ENCODE measurements at regions not wholly inside any gene's neighbourhood (a gene's known extent, or its start where the extent isn't known, plus 50 kb on each side); places are given as distances from the start of the nearest gene placed in this dataset.
"Not testable (repeated sequence)": the region's sequence is repeated elsewhere in the genome, so short reads cannot be mapped to it uniquely, and the experiment has no call there.

DNA sequence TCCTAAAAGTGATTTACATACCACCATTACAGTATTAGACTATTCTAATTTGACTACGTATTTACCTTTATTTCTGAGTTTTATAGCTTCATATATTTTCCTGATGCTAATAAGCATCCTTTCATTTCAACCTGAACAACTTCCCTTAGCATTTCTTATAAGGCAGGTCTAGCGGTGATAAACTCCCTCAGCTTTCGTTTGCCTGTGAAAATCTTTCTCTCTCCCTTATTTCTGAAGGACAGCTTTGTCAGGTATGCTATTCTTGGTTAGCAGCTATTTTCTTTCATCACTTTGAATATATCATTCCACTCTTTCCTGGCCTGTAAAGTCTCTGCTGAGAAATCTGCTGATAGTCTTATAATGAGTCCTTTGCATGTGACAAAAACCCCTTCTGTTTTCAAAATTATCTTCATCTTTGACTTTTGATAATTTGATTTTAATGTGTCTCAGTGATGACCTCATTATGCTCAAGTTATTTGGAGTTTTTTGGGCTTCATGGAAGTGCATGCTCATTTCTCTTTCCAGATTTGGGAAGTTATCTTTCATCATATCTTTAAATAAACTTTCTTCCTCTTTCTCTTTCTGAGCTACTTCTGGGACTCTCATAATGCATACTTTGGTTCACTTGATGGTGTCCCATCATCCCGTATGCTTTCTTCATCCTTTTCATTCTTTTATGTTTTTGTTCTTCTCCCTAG is 285.4 kb upstream of the PMFBP1 start:
- DNase-seq (ENCODE audit: low read depth, low spot score): no peak

DNA sequence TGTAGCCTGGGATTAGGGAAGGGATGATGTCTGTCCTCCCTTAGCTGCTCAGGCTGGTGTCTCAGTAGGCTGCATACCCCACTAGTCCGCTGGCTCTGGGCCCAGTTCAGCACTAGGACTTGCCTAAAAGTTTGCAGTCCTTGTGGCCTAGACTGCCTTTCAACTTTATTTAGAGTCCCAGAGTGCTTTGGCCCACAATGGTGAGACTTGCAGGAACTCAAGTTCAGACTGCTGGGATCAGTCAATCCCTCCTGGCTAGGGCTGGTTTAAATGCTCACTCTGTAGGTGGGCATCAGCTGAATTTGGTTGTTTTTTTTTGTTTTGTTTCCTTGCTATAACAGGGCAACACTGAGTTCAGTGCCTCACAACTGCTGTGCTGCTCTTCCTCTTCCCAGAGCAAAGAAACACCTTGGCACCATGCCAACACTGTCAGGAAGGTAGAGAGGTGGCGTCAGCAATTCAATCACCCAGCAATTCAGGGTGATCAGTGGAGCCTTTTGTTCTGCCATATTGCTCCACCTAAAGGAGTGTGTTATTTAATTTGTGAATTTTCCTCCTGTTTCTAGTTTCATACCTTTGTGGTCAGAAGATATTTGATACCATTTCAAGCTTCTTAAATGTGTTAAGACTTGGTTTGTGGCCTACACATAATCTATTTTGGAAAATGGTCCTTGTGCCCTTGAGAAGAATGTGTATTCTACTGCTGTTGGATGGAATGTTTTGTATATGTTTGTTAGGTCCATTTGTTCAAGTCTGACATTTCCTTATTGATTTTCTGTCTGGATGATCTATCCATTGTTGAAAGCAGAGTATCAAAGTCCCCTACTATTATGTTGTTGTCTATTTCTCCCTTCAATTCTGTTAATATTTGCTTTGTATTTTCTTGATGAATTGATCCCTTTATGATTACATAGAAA is 284.0 kb upstream of the PMFBP1 start:
- DNase-seq (ENCODE audit: low read depth, low spot score): peak; percentile 7

- not testable (repeated sequence) for DNase-seq (ENCODE audit: low read depth, low spot score)
Measured at GRCh38 chr16:72453856-72454255, 281.9 kb upstream of the PMFBP1 start.

DNA sequence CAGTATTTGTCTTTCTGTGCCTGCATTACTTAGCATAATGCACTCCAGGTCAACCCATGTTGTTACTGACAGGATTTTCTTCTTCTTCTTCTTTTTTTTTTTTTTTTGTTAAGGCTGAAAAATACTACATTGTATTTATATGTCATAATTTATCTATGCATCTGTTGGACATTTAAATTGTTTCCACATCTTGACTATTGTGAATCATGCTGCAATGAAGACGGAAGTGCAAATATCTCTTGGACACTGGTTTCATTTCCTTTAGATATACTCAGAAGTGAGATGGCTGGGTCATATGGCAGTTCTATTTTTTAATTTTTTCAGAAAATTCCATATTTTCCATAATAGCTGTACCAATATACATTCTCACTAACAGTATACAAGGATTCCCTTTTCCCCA is 272.7 kb upstream of the PMFBP1 start:
- DNase-seq (ENCODE audit: low read depth, low spot score): no peak

DNA sequence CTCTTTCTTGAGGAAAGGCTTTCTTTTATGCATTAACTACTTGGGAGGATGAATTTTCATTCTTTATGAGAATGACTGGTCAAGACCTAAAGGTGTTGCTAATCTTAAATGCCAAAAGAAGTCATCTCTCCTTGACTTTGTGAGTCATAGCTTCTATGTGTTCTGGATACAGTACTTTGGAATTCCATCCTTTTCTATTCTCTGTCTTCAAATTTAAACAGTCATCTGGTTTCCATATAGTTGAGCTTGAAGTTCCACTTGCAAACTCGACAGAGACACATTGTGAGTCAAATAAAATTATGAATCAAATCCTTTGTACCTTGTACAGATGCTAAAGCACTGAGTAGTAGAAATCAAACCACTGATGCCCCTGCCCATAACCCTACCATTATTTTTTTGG is 271.9 kb upstream of the PMFBP1 start:
- DNase-seq (ENCODE audit: low read depth, low spot score): no peak

DNA sequence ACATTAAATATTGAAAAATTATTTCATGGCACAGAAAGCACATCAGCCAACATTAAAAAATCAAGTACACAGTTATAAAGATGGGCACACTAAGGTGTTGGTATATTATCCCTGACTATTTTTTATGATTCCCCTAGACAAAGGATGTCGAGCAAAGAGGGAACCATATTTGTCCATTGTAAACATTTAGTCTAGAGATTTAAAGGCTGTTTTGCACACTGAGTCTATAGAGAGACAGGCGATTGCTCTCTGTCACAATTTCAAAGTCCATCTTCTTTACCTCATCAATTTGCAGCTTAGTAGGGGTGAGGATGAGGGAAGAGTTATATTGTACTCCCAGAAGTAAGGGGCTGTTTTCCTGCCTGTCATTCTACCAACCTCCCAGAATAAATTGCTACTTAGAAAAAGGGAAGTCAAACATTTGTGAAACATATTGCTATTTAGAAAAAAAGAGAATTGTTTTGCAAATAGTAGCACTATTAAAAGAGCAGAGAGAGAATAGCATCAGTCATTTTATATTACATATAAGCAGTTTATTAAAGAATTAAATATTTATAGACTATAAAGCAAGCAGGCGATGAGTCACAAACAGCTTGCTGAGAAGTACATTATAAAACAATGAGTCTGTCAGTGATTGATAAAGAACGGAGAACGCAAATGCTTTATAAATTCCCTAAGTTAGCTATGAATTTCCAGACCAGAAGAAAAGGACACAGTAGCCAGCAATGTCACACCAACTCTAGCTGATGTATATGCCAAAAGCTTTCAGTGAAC is 270.6 kb upstream of the PMFBP1 start:
- no peak for DNase-seq (ENCODE audit: low read depth, low spot score)

GRCh38 chr16:72437891-72438290 is 265.9 kb upstream of the PMFBP1 start:
- DNase-seq (ENCODE audit: low read depth, low spot score): no peak

GRCh38 chr16:72434159-72434558 is 262.2 kb upstream of the PMFBP1 start:
- peak; percentile 57 for DNase-seq (ENCODE audit: low read depth, low spot score)

DNA sequence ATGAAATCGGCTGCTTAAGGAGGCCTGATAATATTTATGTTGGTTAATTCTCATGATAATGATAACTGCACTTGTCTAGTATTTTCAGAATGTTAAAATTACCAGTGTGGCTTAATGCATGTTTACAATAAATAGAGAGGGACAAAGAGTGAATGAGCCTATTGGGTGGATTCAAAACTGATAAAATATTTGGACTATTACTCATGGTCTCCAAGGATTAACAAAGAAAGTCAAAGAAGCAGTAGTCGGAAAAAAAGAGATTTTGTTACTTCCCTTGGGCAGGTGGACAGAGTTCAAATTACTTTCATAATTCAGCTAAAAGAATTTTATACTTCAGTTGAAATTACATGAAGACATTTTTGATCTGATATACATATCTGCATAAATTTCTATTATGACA is 258.2 kb upstream of the PMFBP1 start:
- peak; percentile 5 for DNase-seq (ENCODE audit: low read depth, low spot score)

- peak; percentile 5 for DNase-seq (ENCODE audit: low read depth, low spot score)
Measured at GRCh38 chr16:72429671-72430081, 257.7 kb upstream of the PMFBP1 start.

GRCh38 chr16:72428681-72429376 is 256.9 kb upstream of the PMFBP1 start:
- DNase-seq (ENCODE audit: low read depth, low spot score): peak; percentile 58

- DNase-seq (ENCODE audit: low read depth, low spot score): peak; percentile 35
Measured at GRCh38 chr16:72427783-72428331, 255.9 kb upstream of the PMFBP1 start.

DNA sequence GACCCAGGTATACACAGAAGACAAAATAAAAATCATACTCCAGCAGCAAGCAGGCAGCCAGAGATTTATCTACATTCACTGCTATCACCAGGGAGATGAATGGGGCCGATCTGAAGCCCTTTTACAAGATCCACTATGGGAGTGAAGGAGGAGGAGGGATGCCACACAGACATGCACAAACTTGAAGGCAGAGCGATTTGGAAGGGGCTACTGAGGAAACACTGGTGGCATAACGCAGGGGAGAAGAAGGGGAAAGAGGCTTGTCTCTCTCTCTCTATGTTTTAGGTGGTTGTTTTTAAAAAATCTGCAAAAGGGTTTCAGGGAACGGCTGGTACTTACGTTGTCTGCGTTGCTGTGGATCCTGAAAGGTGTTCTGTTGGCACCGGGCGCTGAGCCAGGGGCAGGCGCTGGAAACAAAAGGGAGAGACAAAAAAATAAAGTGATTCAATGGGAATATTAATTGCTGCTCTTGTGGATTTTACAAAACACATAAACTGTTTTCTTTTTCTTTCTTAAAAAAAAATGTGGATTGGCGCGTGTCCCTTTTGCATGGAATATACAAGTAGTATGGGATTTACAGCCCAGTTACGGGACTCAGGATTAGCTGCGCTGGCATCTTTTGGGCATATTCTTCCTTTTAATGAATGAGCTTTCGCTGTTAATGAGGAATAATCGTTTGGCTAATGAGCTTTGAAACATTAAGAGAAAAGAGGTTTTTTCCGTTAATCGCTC is 255.3 kb upstream of the PMFBP1 start:
- peak; percentile 48 for DNase-seq (ENCODE audit: low read depth, low spot score)

DNA sequence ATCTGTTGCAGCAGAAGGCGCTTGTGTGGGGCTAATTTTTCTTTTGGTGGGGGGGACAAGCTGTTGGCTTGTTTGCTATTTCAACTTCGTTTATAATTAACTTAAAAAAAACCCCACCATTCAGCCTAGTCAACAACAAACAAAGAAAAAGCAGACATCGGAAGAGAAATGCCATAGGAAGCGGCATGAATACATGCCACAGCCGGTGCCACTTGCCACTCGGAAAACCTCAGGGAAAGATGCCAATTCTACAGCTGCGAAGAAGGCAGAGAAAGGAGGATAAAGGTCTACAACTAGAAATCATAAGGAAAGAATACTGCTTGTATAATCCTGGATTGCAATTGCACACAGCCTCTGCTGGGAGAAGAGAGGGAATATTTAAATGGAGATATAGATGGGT is 254.4 kb upstream of the PMFBP1 start:
- peak; percentile 57 for DNase-seq (ENCODE audit: low read depth, low spot score)

DNA sequence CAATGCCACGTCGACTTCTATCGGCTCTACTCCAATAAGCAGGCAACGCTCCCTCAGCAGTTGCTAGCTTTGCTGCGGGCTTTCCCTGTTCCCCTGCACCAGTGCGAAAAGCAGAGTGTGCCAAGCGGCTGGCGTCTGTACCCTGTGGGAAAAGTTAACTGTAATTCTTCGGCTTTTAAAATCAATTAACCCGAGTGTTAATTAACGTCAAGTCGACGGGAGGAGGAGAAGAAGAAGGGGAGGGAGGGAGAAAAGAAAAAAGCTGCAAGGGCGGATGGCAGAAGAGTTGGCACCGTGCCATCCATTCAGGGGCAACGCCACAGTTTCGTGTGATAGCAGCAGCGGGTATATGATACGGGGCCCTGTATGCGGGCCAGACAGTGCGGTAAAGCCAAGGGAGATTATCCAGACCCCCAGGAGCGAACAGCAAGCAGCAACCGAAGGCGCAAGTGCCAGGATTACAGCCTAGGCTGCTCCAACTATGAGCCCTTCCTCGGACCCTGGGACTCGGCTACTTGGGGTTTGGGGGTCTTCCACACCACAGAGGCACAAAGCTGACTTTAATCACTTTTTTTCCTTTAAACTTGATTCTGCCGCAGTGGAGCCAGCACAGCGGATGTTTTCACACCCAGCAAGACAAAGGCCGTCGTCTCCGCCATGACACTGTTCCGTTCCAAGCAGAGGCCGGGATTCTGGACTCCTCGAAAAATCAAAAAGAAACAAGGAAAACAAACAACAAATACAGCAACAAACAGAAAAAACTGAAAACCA is 253.8 kb upstream of the PMFBP1 start:
- peak; percentile 84 for DNase-seq (ENCODE audit: low read depth, low spot score)

DNA sequence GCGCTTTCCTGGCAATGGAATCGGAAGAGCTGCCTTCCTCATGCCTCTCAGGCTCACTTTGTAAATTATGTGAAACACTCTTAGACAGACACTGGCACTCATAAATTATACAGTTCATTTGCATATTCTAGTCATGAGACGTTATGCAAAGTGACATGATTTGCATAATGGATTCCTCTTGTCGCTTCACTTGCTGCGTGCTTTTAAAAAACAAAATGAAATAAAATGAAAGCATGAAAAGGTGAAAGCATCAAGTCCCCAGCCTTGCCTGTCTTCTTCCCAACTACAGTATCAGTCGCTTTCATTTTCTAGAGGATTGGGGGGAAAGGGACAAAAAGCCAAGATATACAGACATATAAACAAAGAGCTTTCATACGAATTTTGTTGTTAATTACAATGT is 252.8 kb upstream of the PMFBP1 start:
- peak; percentile 46 for DNase-seq (ENCODE audit: low read depth, low spot score)

- no peak for DNase-seq (ENCODE audit: low read depth, low spot score)
Measured at GRCh38 chr16:72422308-72422897, 250.4 kb upstream of the PMFBP1 start.

DNA sequence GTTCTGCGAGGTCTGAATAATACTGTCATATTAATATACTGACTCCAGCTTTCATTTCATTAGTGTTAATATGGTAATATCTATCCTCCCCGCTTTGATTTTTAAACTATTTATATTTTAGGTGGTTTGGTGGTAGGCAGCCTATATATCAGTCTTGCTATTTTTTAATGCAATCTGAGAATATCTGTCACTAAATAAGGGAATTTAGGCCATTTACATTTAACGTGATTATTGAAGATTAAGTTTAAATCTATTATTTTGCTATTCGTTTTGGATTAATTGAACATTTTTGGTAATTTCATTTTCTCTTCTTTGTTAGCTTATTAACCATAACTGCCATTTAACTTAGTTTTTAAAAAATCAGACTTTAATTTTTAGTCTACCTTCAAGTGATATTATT is 247.7 kb upstream of the PMFBP1 start:
- no peak for DNase-seq (ENCODE audit: low read depth, low spot score)

GRCh38 chr16:72415379-72415778 is 243.4 kb upstream of the PMFBP1 start:
- no peak for DNase-seq (ENCODE audit: low read depth, low spot score)
